SK-N-SH (cell line): ENCODE measurements at regions not wholly inside any gene's neighbourhood (a gene's known extent, or its start where the extent isn't known, plus 50 kb on each side); places are given as distances from the start of the nearest gene placed in this dataset.

ENCODE experiments used
- EP300 ChIP-seq, 2 experiments: IDR thresholded peaks; 2 replicates each; pipeline versions ENCODE4 v1.4.0 to v1.6.1; 2012; ENCODE audit warnings: borderline replicate concordance in 1 of 2, low read depth in 1 of 2, low read length in 1 of 2
- EZH2phosphoT487 ChIP-seq: fragments of 200-600 bp; sonication (generic); IDR thresholded peaks from 2 replicates; pipeline ENCODE4 v1.6.1; 2017; ENCODE audit warnings: low read depth, mixed run types, mild to moderate bottlenecking, antibody characterized with exemption, moderate library complexity, borderline replicate concordance
- TCF12 ChIP-seq: IDR thresholded peaks from 2 replicates; pipeline ENCODE4 v1.4.0; 2012
- YY1 ChIP-seq: IDR thresholded peaks from 2 replicates; pipeline ENCODE4 v1.4.0; 2012; ENCODE audit warnings: low read depth, mild to moderate bottlenecking
- TF ChIP-seq, protein P1 (sequence below): fragments of 200-600 bp; sonication (generic); IDR thresholded peaks from 2 replicates; pipeline ENCODE4 v1.6.1; 2017; ENCODE audit warnings: antibody characterized with exemption, mild to moderate bottlenecking, moderate library complexity
- TF ChIP-seq, protein P2 (sequence below): fragments of 150-350 bp; IDR thresholded peaks from 2 replicates; pipeline ENCODE4 v1.6.1; 2017; ENCODE audit warnings: antibody characterized with exemption, low read length, low read depth, borderline replicate concordance

DNA sequence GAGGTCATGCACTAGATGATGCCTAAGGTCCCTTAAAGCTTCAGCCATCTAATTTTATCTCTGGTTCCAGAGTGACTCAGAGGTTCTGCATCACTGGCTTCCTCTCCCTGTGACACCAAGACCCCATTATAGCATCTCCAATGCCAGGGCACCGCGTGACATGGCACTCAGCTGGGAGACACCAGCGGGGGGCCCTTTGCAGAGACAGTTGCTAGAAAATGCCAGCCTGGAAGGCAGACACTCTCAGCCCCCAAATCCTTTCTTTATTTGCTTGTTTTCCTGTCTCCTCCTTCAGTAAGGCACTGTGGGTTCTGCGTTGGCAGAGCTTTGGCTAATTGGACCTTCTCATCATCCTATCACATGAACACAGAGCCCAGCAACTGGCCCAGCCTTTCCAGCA is 123.5 kb upstream of the VRK1 start:
- TF ChIP-seq, protein P1, sequence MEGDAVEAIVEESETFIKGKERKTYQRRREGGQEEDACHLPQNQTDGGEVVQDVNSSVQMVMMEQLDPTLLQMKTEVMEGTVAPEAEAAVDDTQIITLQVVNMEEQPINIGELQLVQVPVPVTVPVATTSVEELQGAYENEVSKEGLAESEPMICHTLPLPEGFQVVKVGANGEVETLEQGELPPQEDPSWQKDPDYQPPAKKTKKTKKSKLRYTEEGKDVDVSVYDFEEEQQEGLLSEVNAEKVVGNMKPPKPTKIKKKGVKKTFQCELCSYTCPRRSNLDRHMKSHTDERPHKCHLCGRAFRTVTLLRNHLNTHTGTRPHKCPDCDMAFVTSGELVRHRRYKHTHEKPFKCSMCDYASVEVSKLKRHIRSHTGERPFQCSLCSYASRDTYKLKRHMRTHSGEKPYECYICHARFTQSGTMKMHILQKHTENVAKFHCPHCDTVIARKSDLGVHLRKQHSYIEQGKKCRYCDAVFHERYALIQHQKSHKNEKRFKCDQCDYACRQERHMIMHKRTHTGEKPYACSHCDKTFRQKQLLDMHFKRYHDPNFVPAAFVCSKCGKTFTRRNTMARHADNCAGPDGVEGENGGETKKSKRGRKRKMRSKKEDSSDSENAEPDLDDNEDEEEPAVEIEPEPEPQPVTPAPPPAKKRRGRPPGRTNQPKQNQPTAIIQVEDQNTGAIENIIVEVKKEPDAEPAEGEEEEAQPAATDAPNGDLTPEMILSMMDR = no peak
- TF ChIP-seq YY1 (no peak), EZH2phosphoT487 (no peak), EP300 (IDR thresholded peaks at IDR 0.05; ENCODE audit: borderline replicate concordance in 1 of 2, low read depth in 1 of 2, low read length in 1 of 2) (no peak), TCF12 (no peak)
- TF ChIP-seq, protein P2, sequence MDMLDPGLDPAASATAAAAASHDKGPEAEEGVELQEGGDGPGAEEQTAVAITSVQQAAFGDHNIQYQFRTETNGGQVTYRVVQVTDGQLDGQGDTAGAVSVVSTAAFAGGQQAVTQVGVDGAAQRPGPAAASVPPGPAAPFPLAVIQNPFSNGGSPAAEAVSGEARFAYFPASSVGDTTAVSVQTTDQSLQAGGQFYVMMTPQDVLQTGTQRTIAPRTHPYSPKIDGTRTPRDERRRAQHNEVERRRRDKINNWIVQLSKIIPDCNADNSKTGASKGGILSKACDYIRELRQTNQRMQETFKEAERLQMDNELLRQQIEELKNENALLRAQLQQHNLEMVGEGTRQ = no peak
